RWPE2 (cell line): ENCODE measurements at regions not wholly inside any gene's neighbourhood (a gene's known extent, or its start where the extent isn't known, plus 50 kb on each side); places are given as distances from the start of the nearest gene placed in this dataset.
"Not testable (repeated sequence)": the region's sequence is repeated elsewhere in the genome, so short reads cannot be mapped to it uniquely, and the experiment has no call there.

Experiments used
- ATAC-seq: fragments of 200-7000 bp; cut with Tn5 transposase; 3 replicates; pipeline ENCODE4 v1.9.1; 2021; ENCODE audit warnings: low read depth
- DNase-seq: peaks from one replicate; pipeline ENCODE4 v3.0.0-alpha.2; 2020; ENCODE audit warnings: low spot score
- H3K27ac ChIP-seq: fragments of 450-650 bp; 2 replicates; pipeline ENCODE4 v1.5.1; 2017; ENCODE audit warnings: mild to moderate bottlenecking; ENCODE audit not compliant: poor library complexity, severe bottlenecking
- H3K27me3 ChIP-seq: fragments of 250-450 bp; sonication (Bioruptor Pico); 2 replicates; pipeline ENCODE4 v1.5.1; 2021; ENCODE audit warnings: mild to moderate bottlenecking, moderate library complexity; ENCODE audit not compliant: insufficient read depth, poor library complexity, severe bottlenecking
- H3K36me3 ChIP-seq: fragments of 250-450 bp; sonication (Bioruptor Pico); 2 replicates; pipeline ENCODE4 v1.5.1; 2020; ENCODE audit warnings: low read depth, mild to moderate bottlenecking, moderate library complexity
- H3K4me1 ChIP-seq: fragments of 250-450 bp; sonication (Bioruptor Pico); 2 replicates; pipeline ENCODE4 v1.5.1; 2021; ENCODE audit warnings: mild to moderate bottlenecking, moderate library complexity; ENCODE audit not compliant: insufficient read depth, poor library complexity, severe bottlenecking
- H3K4me3 ChIP-seq: fragments of 250-450 bp; sonication (Bioruptor Pico); 2 replicates; pipeline ENCODE4 v1.5.1; 2021; ENCODE audit warnings: mild to moderate bottlenecking, moderate library complexity; ENCODE audit not compliant: severe bottlenecking
- H3K9me3 ChIP-seq: fragments of 250-450 bp; sonication (Bioruptor Pico); 2 replicates; pipeline ENCODE4 v1.5.1; 2021; ENCODE audit warnings: mild to moderate bottlenecking, moderate library complexity; ENCODE audit not compliant: severe bottlenecking
- TF ChIP-seq, protein P1 (sequence below): fragments of 450-650 bp; IDR thresholded peaks from one replicate; pipeline ENCODE4 v1.5.1; 2017; ENCODE audit warnings: mild to moderate bottlenecking, moderate library complexity; ENCODE audit not compliant: poor library complexity, severe bottlenecking

GRCh38 chr13:62377838-62378237, 962.2 kb upstream of the PCDH20 start:
- no peak overlapping the region for H3K27ac ChIP-seq
- H3K9me3 ChIP-seq: no peaks in the 10 kb centered on the region
- DNase-seq (no peak), ATAC-seq (no peak)
- TF ChIP-seq, protein P1, sequence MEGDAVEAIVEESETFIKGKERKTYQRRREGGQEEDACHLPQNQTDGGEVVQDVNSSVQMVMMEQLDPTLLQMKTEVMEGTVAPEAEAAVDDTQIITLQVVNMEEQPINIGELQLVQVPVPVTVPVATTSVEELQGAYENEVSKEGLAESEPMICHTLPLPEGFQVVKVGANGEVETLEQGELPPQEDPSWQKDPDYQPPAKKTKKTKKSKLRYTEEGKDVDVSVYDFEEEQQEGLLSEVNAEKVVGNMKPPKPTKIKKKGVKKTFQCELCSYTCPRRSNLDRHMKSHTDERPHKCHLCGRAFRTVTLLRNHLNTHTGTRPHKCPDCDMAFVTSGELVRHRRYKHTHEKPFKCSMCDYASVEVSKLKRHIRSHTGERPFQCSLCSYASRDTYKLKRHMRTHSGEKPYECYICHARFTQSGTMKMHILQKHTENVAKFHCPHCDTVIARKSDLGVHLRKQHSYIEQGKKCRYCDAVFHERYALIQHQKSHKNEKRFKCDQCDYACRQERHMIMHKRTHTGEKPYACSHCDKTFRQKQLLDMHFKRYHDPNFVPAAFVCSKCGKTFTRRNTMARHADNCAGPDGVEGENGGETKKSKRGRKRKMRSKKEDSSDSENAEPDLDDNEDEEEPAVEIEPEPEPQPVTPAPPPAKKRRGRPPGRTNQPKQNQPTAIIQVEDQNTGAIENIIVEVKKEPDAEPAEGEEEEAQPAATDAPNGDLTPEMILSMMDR: no peak
- no peaks in the 10 kb centered on the region for H3K4me1 ChIP-seq
- peaks cover under 1% of the 10 kb centered on the region for H3K27me3 ChIP-seq
- H3K36me3 ChIP-seq: no peaks in the 10 kb centered on the region
- no peak overlapping the region for H3K4me3 ChIP-seq

- H3K4me1 ChIP-seq: no peaks in the 10 kb centered on the region
- TF ChIP-seq, protein P1: no peak
- DNase-seq: no peak
- no peaks in the 10 kb centered on the region for H3K36me3 ChIP-seq
- peaks cover 7% of the 10 kb centered on the region for H3K27me3 ChIP-seq
- no peak for ATAC-seq
- H3K4me3 ChIP-seq: no peak overlapping the region
- H3K27ac ChIP-seq: no peak overlapping the region
- no peaks in the 10 kb centered on the region for H3K9me3 ChIP-seq
These were observed 960.0 kb upstream of the PCDH20 start for GRCh38 chr13:62375653-62376052.

GRCh38 chr13:62371737-62372136, 956.1 kb upstream of the PCDH20 start:
- ATAC-seq (no peak), DNase-seq (no peak)
- Histone ChIP-seq H3K36me3 (no peaks in the 10 kb centered on the region), H3K4me3 (no peak overlapping the region), H3K27ac (no peak overlapping the region), H3K9me3 (no peaks in the 10 kb centered on the region), H3K27me3 (peaks cover 7% of the 10 kb centered on the region), H3K4me1 (no peaks in the 10 kb centered on the region)
- TF ChIP-seq, protein P1: no peak

- DNase-seq, H3K27me3 ChIP-seq, H3K9me3 ChIP-seq, ATAC-seq, H3K4me1 ChIP-seq, H3K27ac ChIP-seq, H3K36me3 ChIP-seq, H3K4me3 ChIP-seq: not testable (repeated sequence)
These were observed 952.3 kb upstream of the PCDH20 start for GRCh38 chr13:62367971-62368370.

- Histone ChIP-seq H3K36me3 (no peaks in the 10 kb centered on the region), H3K4me3 (no peak overlapping the region), H3K27me3 (no peaks in the 10 kb centered on the region), H3K27ac (no peak overlapping the region), H3K9me3 (no peaks in the 10 kb centered on the region), H3K4me1 (no peaks in the 10 kb centered on the region)
- no peak for DNase-seq
- ATAC-seq: no peak
- TF ChIP-seq, protein P1: no peak
These were observed 945.0 kb upstream of the PCDH20 start for GRCh38 chr13:62360609-62361008.

- TF ChIP-seq, protein P1: no peak
- Histone ChIP-seq H3K27me3 (no peaks in the 10 kb centered on the region), H3K9me3 (no peaks in the 10 kb centered on the region), H3K4me1 (no peaks in the 10 kb centered on the region), H3K36me3 (no peaks in the 10 kb centered on the region), H3K4me3 (no peak overlapping the region), H3K27ac (no peak overlapping the region)
- ATAC-seq (no peak), DNase-seq (no peak)
These were observed 942.9 kb upstream of the PCDH20 start for GRCh38 chr13:62358646-62358932.
